Suppressor macrophage treated with lipopolysaccharide for 4 hours (primary cell): ENCODE measurements at regions not wholly inside any gene's neighbourhood (a gene's known extent, or its start where the extent isn't known, plus 50 kb on each side); places are given as distances from the start of the nearest gene placed in this dataset.
A peak's percentile ranks its signal among the peaks of the same experiment; 100 is the strongest.
"Not testable (repeated sequence)": the region's sequence is repeated elsewhere in the genome, so short reads cannot be mapped to it uniquely, and the experiment has no call there.

Experiments
- DNase-seq: peaks from one replicate; pipeline ENCODE4 v3.0.0-alpha.2; 2020

DNA sequence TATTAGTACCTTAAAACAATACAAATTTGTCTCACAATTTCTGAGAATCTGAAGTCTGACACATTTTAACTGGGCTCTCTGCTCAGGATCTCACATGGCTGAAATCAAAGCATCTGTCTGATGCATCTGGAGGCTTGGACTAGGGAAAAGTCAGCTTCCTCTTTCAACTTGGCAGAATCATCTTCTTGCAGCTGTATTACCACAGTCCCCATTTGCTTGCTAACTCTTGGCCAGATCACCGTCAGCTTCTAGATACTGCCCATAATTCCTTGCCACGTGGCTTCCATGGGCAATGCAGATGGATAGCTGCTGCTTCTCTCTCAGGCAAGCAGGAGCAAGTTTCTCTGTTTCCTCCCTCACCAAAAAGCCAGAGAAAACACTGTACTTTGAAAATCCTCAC lies 1106.4 kb upstream of the CITED2 start:
- peak; percentile 67 for DNase-seq

DNA sequence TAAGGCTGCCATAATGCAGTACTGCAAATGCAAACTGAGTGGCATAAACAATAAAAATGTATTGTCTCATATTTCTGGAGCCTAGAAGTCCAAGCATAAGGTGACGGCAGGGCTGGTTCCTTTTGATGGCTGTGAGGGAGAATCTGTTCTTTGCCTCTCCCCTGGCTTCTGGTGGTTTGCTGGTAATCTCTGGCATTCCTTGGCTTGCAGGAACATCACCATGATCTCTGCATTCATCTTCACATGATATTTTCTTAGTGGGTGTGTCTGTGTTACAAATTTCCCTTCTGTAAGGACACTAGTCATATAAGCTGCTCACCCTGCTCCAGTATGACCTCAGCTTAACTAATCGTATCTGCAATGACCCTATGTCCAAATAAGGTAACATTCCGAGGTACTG lies 1104.2 kb upstream of the CITED2 start:
- no peak for DNase-seq

DNA sequence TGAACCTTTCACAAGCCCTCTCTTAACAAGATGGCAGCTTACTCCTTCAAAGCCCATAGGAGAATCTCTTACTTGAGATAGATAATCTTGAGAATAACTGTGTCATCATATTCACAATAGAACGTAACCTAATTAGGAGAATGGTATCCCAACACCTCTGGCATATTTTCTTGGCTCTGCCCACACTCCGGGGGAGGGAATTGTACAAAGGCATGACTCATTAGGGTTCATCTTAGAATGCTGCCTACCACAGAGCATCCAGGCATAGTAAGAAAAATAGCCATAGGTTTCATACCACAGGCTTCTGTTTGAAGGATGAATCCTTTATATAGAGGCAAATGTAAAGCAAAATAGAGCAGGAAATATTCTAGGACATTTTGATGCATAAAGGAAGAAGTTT lies 1100.6 kb upstream of the CITED2 start:
- DNase-seq = no peak

DNA sequence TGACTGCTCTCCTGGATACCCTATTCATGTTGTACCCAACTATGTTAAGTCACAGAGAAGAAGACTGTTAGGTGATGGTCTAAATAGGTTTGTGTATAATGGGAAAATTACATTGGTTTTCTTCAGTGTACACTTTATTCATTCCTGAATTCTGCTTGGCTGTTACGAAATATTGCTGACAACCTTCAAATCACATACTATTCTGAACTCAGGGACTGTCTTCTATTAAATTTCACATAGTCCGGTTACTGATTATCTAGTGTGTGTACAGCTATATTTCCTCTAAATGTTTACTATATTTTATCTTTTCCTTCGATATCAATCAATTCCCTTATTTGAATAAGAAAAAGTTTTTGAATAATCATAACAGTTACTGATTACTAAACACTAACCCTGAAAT lies 1090.3 kb upstream of the CITED2 start:
- no peak for DNase-seq

GRCh38 chr6:140463312-140463710 lies 1088.9 kb upstream of the CITED2 start:
- DNase-seq = no peak

DNA sequence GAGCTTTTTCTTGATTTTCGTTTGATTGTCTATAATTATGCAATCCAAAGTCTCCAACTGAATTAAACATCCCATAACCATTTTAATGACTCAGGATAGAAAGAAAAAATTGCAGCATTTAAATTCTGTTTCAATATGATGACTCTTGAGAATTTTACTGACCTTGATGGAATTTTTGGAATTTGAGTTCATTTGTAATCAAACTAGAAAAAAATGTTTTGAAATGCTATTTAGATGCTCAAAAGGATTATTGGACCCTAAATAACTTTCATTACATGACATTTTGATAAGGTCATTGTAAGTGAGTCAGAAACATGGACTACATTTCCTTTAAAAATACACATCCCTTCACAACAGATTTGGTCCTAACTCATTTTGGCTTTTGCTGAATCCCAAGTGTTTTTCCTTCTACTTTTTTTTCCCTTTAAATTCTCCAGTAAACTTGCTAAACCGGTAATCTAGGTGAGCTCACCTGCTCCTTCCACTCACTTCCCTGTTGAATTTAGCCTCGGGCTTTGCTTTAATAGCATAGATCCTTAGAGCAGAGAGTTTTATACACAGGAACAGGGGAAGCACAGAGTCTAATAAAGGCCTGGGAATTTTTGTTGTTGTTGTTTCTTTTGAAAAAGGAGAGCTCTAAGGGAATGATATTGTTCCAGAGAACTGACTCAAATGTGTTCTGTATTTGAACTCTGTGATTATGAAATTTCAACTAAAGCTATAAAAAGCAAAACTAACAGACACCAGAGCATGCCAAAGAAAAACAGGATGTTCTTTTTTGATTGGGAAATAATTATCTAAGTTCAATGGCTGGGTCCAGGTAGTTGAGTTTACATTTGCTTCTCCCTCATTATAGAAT lies 1088.2 kb upstream of the CITED2 start:
- peak; percentile 43 for DNase-seq

GRCh38 chr6:140462076-140462452 lies 1087.6 kb upstream of the CITED2 start:
- no peak for DNase-seq

DNA sequence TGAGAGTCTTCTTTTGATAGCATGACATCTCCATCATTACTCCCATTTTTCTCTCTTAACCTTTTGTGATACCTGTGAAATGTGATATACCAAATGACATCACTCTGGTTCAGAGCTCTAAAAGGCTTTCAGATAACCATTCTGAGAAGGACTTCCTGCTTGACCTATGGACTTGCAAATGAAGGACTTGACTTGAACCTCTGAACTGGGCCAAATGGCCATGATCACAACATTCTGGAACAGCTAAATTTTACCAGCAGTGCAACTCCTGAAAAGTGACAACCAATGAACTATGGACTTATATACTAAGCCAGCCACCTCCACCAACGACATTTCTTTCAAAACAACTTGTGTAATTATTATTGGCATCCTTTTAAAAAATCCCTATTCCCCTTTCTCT lies 1085.8 kb upstream of the CITED2 start:
- DNase-seq = no peak

- no peak for DNase-seq
These were observed 1084.8 kb upstream of the CITED2 start for GRCh38 chr6:140459209-140459608.

DNA sequence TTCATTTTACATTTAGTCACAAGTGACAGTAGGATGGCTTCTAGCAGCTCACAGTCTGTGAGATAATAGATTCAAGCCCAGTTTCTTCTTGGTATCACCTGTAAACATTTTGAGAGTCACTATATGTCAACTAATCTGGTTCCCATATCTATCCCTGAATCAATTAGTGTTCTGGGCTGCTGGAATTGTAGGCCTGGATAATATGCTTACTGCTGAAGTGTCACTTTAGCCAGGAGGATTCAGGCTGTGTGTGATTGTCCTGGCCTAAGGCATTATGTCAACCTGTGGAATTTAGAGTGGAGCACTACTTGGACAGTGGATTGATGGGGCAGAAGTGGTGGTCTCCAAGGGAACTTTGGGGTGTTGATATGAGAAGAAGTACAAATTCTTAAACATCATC lies 1071.8 kb upstream of the CITED2 start:
- DNase-seq = no peak

DNA sequence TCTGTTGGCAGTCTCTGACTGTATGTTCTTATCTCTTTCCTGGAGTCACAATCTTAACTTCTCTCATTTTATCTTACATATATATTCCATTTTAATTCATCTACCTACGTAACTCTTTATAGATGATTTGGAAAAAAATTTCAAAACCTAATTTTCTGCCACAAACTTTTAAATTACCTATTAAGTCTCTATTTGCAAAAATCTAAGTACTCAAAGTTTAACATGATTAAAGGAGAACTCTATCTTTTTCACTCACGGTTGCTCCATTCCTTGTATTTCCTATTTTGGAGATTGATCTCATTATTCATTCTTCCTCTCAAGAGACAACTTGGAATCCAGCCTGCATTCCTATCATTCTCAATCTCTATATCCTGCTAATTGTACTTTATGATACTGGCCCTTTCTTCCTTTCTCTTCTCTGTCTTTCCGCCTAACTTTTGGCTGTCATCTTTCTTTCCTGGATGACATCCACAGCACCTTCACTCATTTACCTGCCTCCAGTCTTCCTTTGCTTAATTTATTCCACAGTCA lies 1071.1 kb upstream of the CITED2 start:
- no peak for DNase-seq

DNA sequence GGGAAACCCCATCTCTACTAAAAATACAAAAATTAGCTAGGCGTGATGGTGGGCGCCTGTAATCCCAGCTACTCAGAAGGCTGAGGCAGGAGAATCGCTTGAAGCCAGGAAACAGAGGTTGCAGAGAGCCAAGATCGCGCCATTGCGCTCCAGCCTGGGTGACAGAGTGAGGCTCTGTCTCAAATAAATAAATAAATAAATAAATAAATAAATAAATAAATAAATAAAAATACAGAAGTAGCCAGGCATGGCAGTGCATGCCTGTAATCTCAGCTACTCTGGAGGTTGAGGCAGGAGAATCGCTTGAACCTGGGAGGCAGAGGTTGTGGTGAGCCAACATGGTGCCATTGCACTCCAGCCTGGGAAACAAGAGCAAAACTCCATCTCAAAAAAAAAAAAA lies 1068.7 kb upstream of the CITED2 start:
- DNase-seq = not testable (repeated sequence)

DNA sequence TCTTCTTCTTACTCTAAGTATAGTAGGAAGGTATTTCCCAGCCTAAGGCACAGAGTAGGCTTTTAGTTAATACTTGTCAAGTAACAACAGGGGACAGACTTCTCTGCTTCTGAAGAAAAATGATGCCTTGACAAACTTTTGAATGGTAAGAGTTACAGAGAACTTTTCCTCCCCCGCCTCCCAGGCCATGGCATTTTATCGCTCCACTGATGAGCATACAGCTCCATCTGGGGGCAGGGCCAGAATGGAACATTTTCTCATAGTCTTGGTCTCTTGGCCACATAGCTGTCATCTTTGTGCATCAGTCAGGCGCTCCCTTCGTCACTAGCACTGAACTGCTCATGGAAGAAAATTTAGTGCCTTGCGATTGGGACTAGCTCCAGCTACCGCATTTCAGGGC lies 1066.8 kb upstream of the CITED2 start:
- DNase-seq = peak; percentile 37

- no peak for DNase-seq
These were observed 1065.9 kb upstream of the CITED2 start for GRCh38 chr6:140440223-140440835.

DNA sequence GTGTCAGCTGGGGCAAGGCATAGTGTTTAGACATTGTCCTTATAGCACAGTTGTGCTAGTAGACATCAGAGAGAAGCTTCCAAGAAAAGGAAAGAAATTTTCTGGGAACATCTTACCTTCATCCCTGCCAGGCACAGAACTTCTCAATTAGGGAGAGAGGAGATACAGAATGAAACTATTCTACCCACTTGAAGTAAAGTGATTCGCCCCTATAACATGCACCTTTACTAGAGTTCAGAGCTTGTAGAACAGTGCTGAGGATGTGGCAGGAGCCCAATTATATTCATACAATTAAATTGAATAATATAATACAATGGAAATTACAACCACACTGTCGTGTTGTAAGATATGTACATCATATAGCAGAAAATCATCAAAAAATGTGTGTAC lies 1063.9 kb upstream of the CITED2 start:
- DNase-seq = no peak

GRCh38 chr6:140437619-140438345 lies 1063.3 kb upstream of the CITED2 start:
- DNase-seq = no peak

DNA sequence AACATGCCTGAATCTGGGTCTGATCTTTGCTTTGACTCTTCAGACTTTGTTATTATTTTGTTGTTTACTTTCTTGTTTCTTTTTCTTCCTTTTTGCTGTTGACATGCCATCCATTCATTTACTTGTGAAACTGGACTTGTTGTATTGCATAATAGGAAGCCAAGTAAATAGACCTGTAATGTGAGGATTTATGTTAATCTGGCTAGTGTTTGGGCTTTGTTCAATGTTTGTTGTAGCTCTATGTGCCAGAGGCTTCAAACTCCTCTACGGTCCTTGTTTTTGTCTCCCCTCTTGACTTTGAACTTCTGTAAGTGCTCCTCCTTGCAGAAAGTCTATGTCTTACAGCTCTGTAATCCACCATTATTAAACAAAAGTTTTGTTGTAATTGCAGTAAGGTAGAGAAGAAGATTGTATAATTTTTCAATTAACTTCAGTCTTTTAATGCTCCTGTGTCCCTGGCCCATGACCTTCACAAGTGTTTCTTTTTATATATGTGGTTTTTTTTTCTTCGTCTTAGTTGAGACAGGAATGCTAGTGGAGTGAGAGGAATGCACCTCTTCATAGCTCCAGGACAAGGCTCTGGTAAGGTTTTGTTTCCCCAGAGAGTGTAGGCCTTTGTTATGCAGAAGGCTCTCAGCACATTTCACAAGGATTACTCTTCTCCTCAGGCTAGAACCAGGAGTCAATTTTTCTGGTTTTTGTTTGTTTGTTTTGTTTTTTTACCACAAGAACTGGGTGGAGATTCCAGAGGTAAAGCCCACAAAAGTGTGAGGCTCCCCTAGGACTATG lies 1061.8 kb upstream of the CITED2 start:
- DNase-seq = no peak

GRCh38 chr6:140434761-140435160 lies 1060.3 kb upstream of the CITED2 start:
- DNase-seq = no peak

GRCh38 chr6:140433072-140433471 lies 1058.6 kb upstream of the CITED2 start:
- no peak for DNase-seq

DNA sequence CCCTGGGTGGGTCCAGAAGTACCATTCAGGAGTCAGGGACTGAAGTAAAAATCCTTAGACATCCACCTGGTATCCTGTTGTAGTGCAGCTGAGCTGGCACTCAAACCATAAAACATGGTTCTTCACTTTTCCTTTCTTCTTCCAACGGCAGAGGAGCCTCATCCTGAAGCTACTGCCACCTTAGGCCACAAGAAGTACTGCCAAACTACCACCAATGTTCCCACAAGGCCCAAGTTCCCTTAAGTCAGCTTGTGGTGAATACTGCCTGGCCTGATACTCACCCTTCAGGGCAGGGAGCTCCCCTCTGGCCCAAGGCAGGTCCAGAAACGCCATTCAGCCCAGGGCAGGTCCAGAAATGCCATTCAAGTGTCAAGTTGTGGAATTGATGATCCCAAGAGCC lies 1053.4 kb upstream of the CITED2 start:
- DNase-seq = no peak

GRCh38 chr6:140414966-140415620 lies 1040.6 kb upstream of the CITED2 start:
- DNase-seq = no peak

GRCh38 chr6:140403020-140403419 lies 1028.6 kb upstream of the CITED2 start:
- no peak for DNase-seq
